Ovary (tissue), 1 donor: ENCODE measurements at regions not wholly inside any gene's neighbourhood (a gene's known extent, or its start where the extent isn't known, plus 50 kb on each side); places are given as distances from the start of the nearest gene placed in this dataset.

Experiments
- EP300 ChIP-seq: sonication (generic); formaldehyde crosslinking; IDR thresholded peaks from one replicate; pipeline ENCODE4 v1.6.1; 2017; ENCODE audit warnings: antibody characterized with exemption
- POLR2A ChIP-seq: fragments of 450-650 bp; IDR thresholded peaks from one replicate; pipeline ENCODE4 v1.6.1; 2017; ENCODE audit warnings: antibody characterized with exemption, mild to moderate bottlenecking, moderate library complexity

- TF ChIP-seq POLR2A (no peak), EP300 (no peak)
Observed at GRCh38 chr9:101991926-101992325, 253.5 kb upstream of the GRIN3A start.
